Activated CD4-positive, alpha-beta memory T cell treated with anti-CD3 and anti-CD28 coated beads for 36 hours (primary cell): ENCODE measurements at regions not wholly inside any gene's neighbourhood (a gene's known extent, or its start where the extent isn't known, plus 50 kb on each side); places are given as distances from the start of the nearest gene placed in this dataset.
"Not testable (repeated sequence)": the region's sequence is repeated elsewhere in the genome, so short reads cannot be mapped to it uniquely, and the experiment has no call there.

Experiments used
- CTCF ChIA-PET: fragments of 350-600 bp; sonication (Branson Sonifier 250); formaldehyde crosslinking; loops from one replicate; lab custom pipeline; 2021; ENCODE audit warnings: antibody characterized with exemption, inconsistent platforms; lab: Charles Lee
- POLR2A ChIA-PET: fragments of 350-600 bp; sonication (Branson Sonifier 250); formaldehyde crosslinking; loops from one replicate; lab custom pipeline; 2021; ENCODE audit warnings: antibody characterized with exemption; lab: Charles Lee
- DNase-seq: peaks from one replicate; pipeline ENCODE4 v3.0.0-alpha.2; 2020
- H3K27ac Mint-ChIP-seq: one replicate; pipeline ENCODE4 v1.8.0; 2021; ENCODE audit warnings: mixed read lengths
- H3K27me3 Mint-ChIP-seq: one replicate; pipeline ENCODE4 v1.8.0; 2021; ENCODE audit warnings: mixed read lengths
- H3K36me3 Mint-ChIP-seq: one replicate; pipeline ENCODE4 v1.8.0; 2021; ENCODE audit warnings: mixed read lengths
- H3K4me1 Mint-ChIP-seq: one replicate; pipeline ENCODE4 v1.8.0; 2021; ENCODE audit warnings: low read depth, mixed read lengths
- H3K4me3 Mint-ChIP-seq: one replicate; pipeline ENCODE4 v1.8.0; 2021; ENCODE audit warnings: mild to moderate bottlenecking, mixed read lengths
- H3K9me3 Mint-ChIP-seq: one replicate; pipeline ENCODE4 v1.8.0; 2021; ENCODE audit warnings: mixed read lengths
- intact Hi-C: fragments of 100-400 bp; cut with micrococcal nuclease; formaldehyde crosslinking; loops from one replicate; pipeline ENCODE4 v1.15.1; 2023

GRCh38 chr10:51001587-51001986, 72.7 kb upstream of the PRKG1 start:
- Mint-ChIP-seq H3K36me3 (no peaks in the 10 kb centered on the region), H3K9me3 (no peaks in the 10 kb centered on the region), H3K27me3 (peaks cover 4% of the 10 kb centered on the region), H3K4me3 (no peak overlapping the region), H3K27ac (no peak overlapping the region), H3K4me1 (no peaks in the 10 kb centered on the region)
- ChIA-PET CTCF (interaction anchor here (0.6 to 0.7 kb wide), 3 partner anchors 10 to 1212 kb away, joined by 3 to 4 read pairs (median 3); no protein-coding TSS in a partner anchor), POLR2A (no interaction called here)
- no peak for DNase-seq
- intact Hi-C loops: loop anchor here (1.0 to 5.0 kb wide), 2 partner anchors 421 to 1214 kb away; no protein-coding TSS in a partner anchor

GRCh38 chr10:51002469-51002868, 71.8 kb upstream of the PRKG1 start:
- H3K4me3 Mint-ChIP-seq: no peak overlapping the region
- CTCF ChIA-PET: interaction anchor here (0.6 to 0.7 kb wide), 2 partner anchors 11 to 1211 kb away, joined by 3 read pairs; no protein-coding TSS in a partner anchor
- no peak overlapping the region for H3K27ac Mint-ChIP-seq

GRCh38 chr10:51004776-51005175, 69.5 kb upstream of the PRKG1 start:
- H3K4me3 Mint-ChIP-seq: no peak overlapping the region
- CTCF ChIA-PET: interaction anchor here (1.4 kb wide), 1 partner anchor 24 kb away, joined by 3 read pairs; no protein-coding TSS in a partner anchor
- no peak overlapping the region for H3K27ac Mint-ChIP-seq
- POLR2A ChIA-PET: no interaction called here
- no peaks in the 10 kb centered on the region for H3K36me3 Mint-ChIP-seq
- DNase-seq: no peak
- H3K27me3 Mint-ChIP-seq: peaks cover 3% of the 10 kb centered on the region
- intact Hi-C loops: loop anchor here (5.0 kb wide), 1 partner anchor 418 kb away; no protein-coding TSS in a partner anchor
- H3K4me1 Mint-ChIP-seq: no peaks in the 10 kb centered on the region
- H3K9me3 Mint-ChIP-seq: no peaks in the 10 kb centered on the region

More at GRCh38 chr10:51002469-51002868, 71.8 kb upstream of the PRKG1 start:
- Mint-ChIP-seq H3K9me3 (no peaks in the 10 kb centered on the region), H3K27me3 (peaks cover 4% of the 10 kb centered on the region), H3K4me1 (no peaks in the 10 kb centered on the region), H3K36me3 (no peaks in the 10 kb centered on the region)
- intact Hi-C loops: loop anchor here (5.0 kb wide), 1 partner anchor 420 kb away; no protein-coding TSS in a partner anchor
- DNase-seq: no peak
- POLR2A ChIA-PET: no interaction called here

- peaks cover 7% of the 10 kb centered on the region for H3K27me3 Mint-ChIP-seq
- ChIA-PET POLR2A (no interaction called here), CTCF (interaction anchor here (1.4 kb wide), 1 partner anchor 23 kb away, joined by 3 read pairs; no protein-coding TSS in a partner anchor)
- no peaks in the 10 kb centered on the region for H3K4me1 Mint-ChIP-seq
- no peaks in the 10 kb centered on the region for H3K9me3 Mint-ChIP-seq
- DNase-seq: no peak
- no peaks in the 10 kb centered on the region for H3K36me3 Mint-ChIP-seq
- H3K27ac Mint-ChIP-seq: no peak overlapping the region
- intact Hi-C loops: no loop called here
- H3K4me3 Mint-ChIP-seq: no peak overlapping the region
Measured at GRCh38 chr10:51005551-51005950, 68.7 kb upstream of the PRKG1 start.

- Mint-ChIP-seq H3K9me3 (no peaks in the 10 kb centered on the region), H3K4me3 (no peak overlapping the region), H3K27ac (no peak overlapping the region), H3K36me3 (no peaks in the 10 kb centered on the region), H3K27me3 (peaks cover 10% of the 10 kb centered on the region), H3K4me1 (no peaks in the 10 kb centered on the region)
- ChIA-PET POLR2A (no interaction called here), CTCF (no interaction called here)
- intact Hi-C loops: no loop called here
- DNase-seq: no peak
Measured at GRCh38 chr10:51006686-51007085, 67.6 kb upstream of the PRKG1 start.

GRCh38 chr10:51007781-51008180, 66.5 kb upstream of the PRKG1 start:
- H3K9me3 Mint-ChIP-seq: no peaks in the 10 kb centered on the region

DNA sequence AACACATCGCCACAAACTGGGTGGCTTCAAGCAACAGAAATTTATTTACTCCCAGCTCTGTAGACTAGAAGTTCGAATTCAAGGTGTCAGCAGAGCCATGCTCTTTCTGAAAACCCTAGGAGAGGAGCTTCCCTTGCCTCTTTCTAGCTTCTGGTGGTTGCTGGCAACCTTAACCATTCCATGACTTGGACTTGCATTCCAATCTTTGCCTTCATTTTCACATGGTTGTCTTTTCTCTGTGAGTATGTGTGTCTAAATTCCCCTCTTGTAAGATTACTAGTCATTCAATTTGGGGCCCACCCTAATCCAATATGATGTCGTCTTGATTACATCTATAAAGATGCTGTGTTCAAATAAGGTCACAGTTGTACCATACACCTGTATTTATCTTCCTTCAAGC, 65.9 kb upstream of the PRKG1 start:
- intact Hi-C loops: no loop called here
- CTCF ChIA-PET: no interaction called here
- DNase-seq: no peak
- Mint-ChIP-seq H3K27ac (no peak overlapping the region), H3K4me3 (no peak overlapping the region), H3K4me1 (no peaks in the 10 kb centered on the region), H3K9me3 (no peaks in the 10 kb centered on the region), H3K36me3 (no peaks in the 10 kb centered on the region), H3K27me3 (peaks cover 13% of the 10 kb centered on the region)
- POLR2A ChIA-PET: no interaction called here

More at GRCh38 chr10:51007781-51008180, 66.5 kb upstream of the PRKG1 start:
- CTCF ChIA-PET: no interaction called here
- intact Hi-C loops: no loop called here
- no peak overlapping the region for H3K4me3 Mint-ChIP-seq
- H3K27me3 Mint-ChIP-seq: peaks cover 13% of the 10 kb centered on the region
- no peaks in the 10 kb centered on the region for H3K36me3 Mint-ChIP-seq
- no peak overlapping the region for H3K27ac Mint-ChIP-seq
- no peak for DNase-seq
- no peaks in the 10 kb centered on the region for H3K4me1 Mint-ChIP-seq
- POLR2A ChIA-PET: no interaction called here

DNA sequence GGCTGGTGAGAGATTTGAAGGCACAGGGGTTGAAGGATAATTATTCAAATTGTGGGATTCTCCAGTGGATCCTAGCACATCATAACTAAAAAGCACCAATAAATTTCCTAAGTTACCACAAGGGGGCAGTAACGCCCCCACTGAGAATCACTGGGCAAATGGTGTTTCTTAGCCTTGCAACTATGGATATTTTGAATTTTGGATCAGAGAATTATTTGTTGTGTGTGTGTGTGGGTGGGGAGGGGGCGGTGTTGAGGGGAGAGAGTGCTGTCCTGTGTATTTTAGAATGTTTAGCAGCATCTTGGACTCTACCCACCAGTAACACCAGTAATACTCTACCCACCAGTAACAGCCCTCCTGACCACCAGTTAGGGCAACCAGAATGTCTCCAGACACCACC, 63.3 kb upstream of the PRKG1 start:
- Mint-ChIP-seq H3K4me3 (no peak overlapping the region), H3K9me3 (no peaks in the 10 kb centered on the region), H3K27me3 (peaks cover 14% of the 10 kb centered on the region), H3K4me1 (no peaks in the 10 kb centered on the region), H3K36me3 (no peaks in the 10 kb centered on the region), H3K27ac (no peak overlapping the region)
- peak; percentile 12 for DNase-seq
- intact Hi-C loops: loop anchor here (1.0 to 2.0 kb wide), 2 partner anchors 950 to 1204 kb away; no protein-coding TSS in a partner anchor
- POLR2A ChIA-PET: no interaction called here
- CTCF ChIA-PET: no interaction called here

- Mint-ChIP-seq H3K27ac (no peak overlapping the region), H3K4me1 (no peaks in the 10 kb centered on the region), H3K9me3 (no peaks in the 10 kb centered on the region), H3K36me3 (no peaks in the 10 kb centered on the region), H3K4me3 (no peak overlapping the region), H3K27me3 (peaks cover 14% of the 10 kb centered on the region)
- ChIA-PET CTCF (interaction anchor here (0.6 kb wide), 2 partner anchors 29 to 188 kb away, joined by 3 read pairs; no protein-coding TSS in a partner anchor), POLR2A (no interaction called here)
- DNase-seq: no peak
- intact Hi-C loops: no loop called here
Measured at GRCh38 chr10:51012073-51012472, 62.2 kb upstream of the PRKG1 start.

DNA sequence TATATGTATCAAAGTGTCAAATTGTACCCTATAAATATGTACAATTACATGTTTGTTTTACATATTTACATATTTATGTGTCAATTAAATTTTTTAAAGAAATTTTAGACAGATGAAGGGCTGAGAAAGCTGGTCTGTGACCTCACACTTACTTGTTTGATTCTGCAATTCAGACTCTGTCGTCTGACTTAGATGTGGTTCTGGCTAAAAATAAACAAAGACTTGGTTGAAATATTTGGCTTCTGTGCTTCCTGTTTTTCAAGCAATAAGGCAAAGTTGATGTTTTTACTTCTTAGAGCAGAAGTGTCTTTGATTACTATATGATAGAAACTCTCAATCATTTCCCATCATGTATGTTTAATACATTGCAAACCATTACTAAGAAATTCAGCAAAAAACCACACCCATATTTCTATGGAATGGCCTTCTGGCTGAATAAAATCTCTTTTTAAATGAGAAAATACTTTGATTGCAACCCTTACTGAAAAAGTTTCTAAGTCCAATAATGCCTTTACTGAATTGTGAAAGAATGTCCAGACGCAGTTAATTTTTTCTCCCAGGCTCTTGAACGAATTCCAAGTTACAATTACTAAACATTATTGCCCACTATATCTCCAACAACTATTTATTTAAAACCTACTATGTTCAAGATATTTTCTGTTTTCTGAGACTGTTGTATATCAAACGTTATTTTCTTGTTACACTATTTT, 59.5 kb upstream of the PRKG1 start:
- CTCF ChIA-PET: no interaction called here

DNA sequence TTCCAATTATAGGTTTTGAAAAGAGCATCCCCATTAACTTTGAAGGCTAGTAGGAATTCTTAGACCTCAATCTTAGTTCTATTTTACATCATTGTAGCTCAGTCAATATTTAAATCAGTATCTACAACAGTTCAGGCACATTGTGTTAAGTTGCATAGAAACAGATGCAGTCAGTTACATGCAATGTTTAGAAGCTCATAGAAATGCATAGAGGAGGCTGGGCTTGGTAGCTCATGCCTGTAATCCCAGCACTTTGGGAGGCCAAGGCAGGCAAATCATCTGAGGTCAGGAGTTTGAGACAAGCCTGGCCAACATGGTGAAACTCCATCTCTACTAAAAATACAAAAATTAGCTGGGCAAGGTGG, 58.9 kb upstream of the PRKG1 start:
- intact Hi-C loops, DNase-seq, CTCF ChIA-PET, H3K36me3 Mint-ChIP-seq, H3K4me1 Mint-ChIP-seq, H3K27ac Mint-ChIP-seq, H3K9me3 Mint-ChIP-seq, POLR2A ChIA-PET, H3K4me3 Mint-ChIP-seq, H3K27me3 Mint-ChIP-seq: not testable (repeated sequence)

More for the DNA sequence above, 59.5 kb upstream of the PRKG1 start:
- Mint-ChIP-seq H3K4me3 (no peak overlapping the region), H3K9me3 (no peaks in the 10 kb centered on the region), H3K27ac (no peak overlapping the region), H3K27me3 (peaks cover 11% of the 10 kb centered on the region), H3K36me3 (no peaks in the 10 kb centered on the region), H3K4me1 (no peaks in the 10 kb centered on the region)
- POLR2A ChIA-PET: no interaction called here
- no peak for DNase-seq
- intact Hi-C loops: no loop called here

- Mint-ChIP-seq H3K36me3 (no peaks in the 10 kb centered on the region), H3K4me1 (no peaks in the 10 kb centered on the region), H3K9me3 (no peaks in the 10 kb centered on the region), H3K27ac (no peak overlapping the region), H3K4me3 (no peak overlapping the region), H3K27me3 (peaks cover 2% of the 10 kb centered on the region)
- no peak for DNase-seq
- ChIA-PET CTCF (no interaction called here), POLR2A (no interaction called here)
- intact Hi-C loops: no loop called here
Measured at GRCh38 chr10:51020200-51020599, 54.1 kb upstream of the PRKG1 start.
